WTC11 (cell line): ENCODE measurements at regions not wholly inside any gene's neighbourhood (a gene's known extent, or its start where the extent isn't known, plus 50 kb on each side); places are given as distances from the start of the nearest gene placed in this dataset.
"Not testable (repeated sequence)": the region's sequence is repeated elsewhere in the genome, so short reads cannot be mapped to it uniquely, and the experiment has no call there.

Experiments
- ATF3 ChIP-seq: sonication (generic); formaldehyde crosslinking; conservative IDR thresholded peaks from 2 replicates; pipeline ENCODE4 v1.8.1; 2022; ENCODE audit warnings: mild to moderate bottlenecking, missing genetic modification reagents
- CREM ChIP-seq: sonication (generic); formaldehyde crosslinking; IDR thresholded peaks from 2 replicates; pipeline ENCODE4 v1.8.1; 2022; ENCODE audit warnings: mild to moderate bottlenecking, missing genetic modification reagents, moderate library complexity
- CTCF ChIP-seq: fragments of 200-600 bp; IDR thresholded peaks from 2 replicates; pipeline ENCODE4 v1.8.0; 2022; ENCODE audit warnings: antibody characterized with exemption
- E2F1 ChIP-seq: sonication (generic); formaldehyde crosslinking; IDR thresholded peaks from 2 replicates; pipeline ENCODE4 v1.8.0; 2022; ENCODE audit warnings: mild to moderate bottlenecking, missing genetic modification reagents
- ESRRA ChIP-seq: sonication (generic); formaldehyde crosslinking; IDR thresholded peaks from 2 replicates; pipeline ENCODE4 v1.8.1; 2022; ENCODE audit warnings: mild to moderate bottlenecking, missing genetic modification reagents, borderline replicate concordance
- ETV6 ChIP-seq: sonication (generic); formaldehyde crosslinking; IDR thresholded peaks from 2 replicates; pipeline ENCODE4 v1.8.1; 2022; ENCODE audit warnings: mild to moderate bottlenecking, missing genetic modification reagents
- MAX ChIP-seq: sonication (generic); formaldehyde crosslinking; IDR thresholded peaks from 2 replicates; pipeline ENCODE4 v1.8.0; 2022; ENCODE audit warnings: mild to moderate bottlenecking, missing genetic modification reagents
- NFE2L1 ChIP-seq: sonication (generic); formaldehyde crosslinking; IDR thresholded peaks from 2 replicates; pipeline ENCODE4 v1.8.1; 2023; ENCODE audit warnings: missing genetic modification reagents
- NR1H2 ChIP-seq: sonication (generic); formaldehyde crosslinking; IDR thresholded peaks from 2 replicates; pipeline ENCODE4 v1.9.0; 2021; ENCODE audit warnings: mild to moderate bottlenecking, moderate library complexity, missing genetic modification reagents
- NR2C2 ChIP-seq: sonication (generic); formaldehyde crosslinking; IDR thresholded peaks from 2 replicates; pipeline ENCODE4 v1.8.0; 2022; ENCODE audit warnings: mild to moderate bottlenecking, missing genetic modification reagents
- NR3C1 ChIP-seq: sonication (generic); formaldehyde crosslinking; conservative IDR thresholded peaks from 2 replicates; pipeline ENCODE4 v1.8.1; 2023; ENCODE audit warnings: low read depth, mild to moderate bottlenecking, missing genetic modification reagents

- not testable (repeated sequence) for TF ChIP-seq CTCF; E2F1 (CRISPR knock-in tag); ESRRA (CRISPR knock-in tag); ATF3 (CRISPR knock-in tag); ETV6 (CRISPR knock-in tag); NR2C2; MAX (CRISPR knock-in tag); NR3C1; CREM (CRISPR knock-in tag); NFE2L1 (CRISPR knock-in tag); NR1H2 (CRISPR knock-in tag)
Observed at GRCh38 chr2:111432423-111432822, 311.7 kb downstream of the BCL2L11 start.
